GM18499 (cell line): ENCODE measurements at regions not wholly inside any gene's neighbourhood (a gene's known extent, or its start where the extent isn't known, plus 50 kb on each side); places are given as distances from the start of the nearest gene placed in this dataset.
"Not testable (repeated sequence)": the region's sequence is repeated elsewhere in the genome, so short reads cannot be mapped to it uniquely, and the experiment has no call there.

Experiments used
- ATAC-seq: cut with Tn5 transposase; IDR thresholded peaks from one replicate; pipeline ENCODE4 v1.9.1; 2021; ENCODE audit warnings: moderate number of reproducible peaks; ENCODE audit not compliant: insufficient read depth, unreplicated experiment

DNA sequence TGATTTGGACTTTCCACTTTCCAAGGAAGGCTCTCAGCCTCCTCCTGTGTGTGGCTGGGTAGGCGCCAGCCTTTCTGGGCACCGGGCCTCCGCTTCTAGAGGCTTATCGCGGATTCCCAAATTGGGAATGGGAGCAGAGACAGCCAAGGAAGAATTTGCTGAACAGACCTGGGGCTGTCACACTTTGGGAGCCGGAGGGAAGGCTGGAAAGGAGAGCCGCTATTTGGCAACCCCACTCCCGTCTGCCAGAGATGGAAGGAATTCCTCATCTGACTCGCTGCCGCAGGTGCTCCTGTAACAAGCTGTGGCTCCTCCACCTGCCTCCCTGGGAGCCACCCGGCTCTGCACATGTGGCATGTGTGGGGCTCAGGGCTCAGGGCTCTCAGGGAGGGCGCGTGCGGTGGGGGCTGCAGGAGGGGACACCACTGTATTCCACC is 50.8 kb upstream of the ECHDC3 start:
- ATAC-seq, result no peak

DNA sequence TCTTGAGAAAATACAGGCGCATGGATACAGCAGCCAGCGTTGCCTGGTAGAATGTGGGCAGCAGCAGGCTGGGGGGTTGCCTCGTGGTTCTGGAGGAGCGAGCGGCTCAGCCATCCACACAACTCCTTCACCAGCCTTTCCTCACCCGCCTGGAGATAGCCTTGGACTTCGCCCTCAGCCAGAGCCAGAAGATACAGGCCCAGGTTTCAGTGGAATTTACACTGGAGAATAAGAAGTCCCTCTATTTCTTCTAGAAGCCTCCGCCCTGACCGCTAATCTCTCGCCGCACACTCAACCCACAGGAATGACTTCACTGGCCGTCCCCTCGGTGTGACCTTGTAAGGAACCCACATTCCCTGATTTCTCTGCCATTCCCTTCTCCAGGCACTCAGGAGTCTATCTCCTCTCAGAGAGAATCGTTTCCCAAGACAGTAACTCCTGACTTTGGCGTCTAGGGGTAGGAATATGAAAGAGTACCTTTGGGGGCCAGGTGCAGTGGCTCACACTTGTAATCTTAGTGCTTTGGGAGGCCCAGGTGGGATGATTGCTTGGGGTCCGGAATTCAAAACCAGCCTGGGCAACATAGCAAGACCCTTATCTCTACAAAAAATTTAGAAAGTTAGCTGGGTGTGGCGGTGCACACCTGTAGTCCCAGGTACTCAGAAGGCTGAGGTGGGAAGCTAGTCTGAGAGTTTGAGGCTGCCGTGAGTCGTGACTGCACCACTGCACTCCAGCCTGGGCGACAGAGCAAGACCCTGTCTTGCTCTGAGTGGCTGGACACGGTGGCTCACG is 52.0 kb upstream of the ECHDC3 start:
- ATAC-seq, result no peak

DNA sequence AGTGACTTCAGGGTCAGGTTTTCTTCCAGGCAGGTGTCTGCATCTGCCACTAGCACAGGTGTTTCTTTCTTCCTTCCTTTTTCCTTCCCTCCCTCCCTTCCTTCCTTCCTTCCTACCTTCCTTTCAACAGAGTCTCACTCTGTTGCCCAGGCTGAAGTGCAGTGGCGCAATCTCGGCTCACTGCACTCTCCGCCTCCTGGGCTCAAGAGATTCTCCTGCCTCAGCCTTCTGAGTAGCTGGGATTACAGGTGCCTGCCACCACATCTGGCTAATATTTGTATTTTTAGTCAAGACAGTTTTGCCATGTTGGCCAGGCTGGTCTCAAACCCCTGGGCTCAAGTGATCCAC is 53.8 kb upstream of the ECHDC3 start:
- not testable (repeated sequence) for ATAC-seq

DNA sequence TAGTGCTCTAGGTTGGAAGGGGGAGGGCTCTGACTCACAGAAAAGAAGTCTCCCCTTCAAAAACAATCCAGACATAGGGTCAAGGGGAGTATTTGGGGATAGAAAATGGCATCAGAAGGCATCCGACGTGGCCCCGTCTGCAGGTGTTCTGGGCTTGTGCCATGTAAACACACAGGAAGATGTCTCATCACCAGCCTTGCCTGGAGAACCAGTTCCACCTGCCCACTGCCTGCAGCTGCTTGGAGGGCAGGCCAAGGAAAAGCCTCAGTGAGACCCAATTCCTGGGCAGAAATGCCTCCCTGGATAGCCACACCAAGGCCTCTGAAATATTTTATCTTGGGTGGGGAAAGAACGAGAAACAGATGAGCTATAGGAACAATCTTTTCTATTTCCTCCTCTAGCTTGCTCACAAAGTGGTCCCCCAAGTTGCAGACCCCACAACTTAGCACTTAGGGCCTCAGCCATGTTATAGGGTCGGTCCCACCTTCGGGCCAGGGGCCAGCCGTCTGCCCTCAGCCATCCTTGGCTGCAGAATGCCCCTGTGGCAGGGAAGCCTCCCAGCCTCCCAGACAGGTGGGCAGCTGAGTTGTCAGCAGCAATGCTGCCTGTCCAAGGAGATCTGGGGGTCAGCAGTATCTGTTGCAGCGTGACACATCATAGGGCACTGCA is 54.3 kb upstream of the ECHDC3 start:
- no peak for ATAC-seq

DNA sequence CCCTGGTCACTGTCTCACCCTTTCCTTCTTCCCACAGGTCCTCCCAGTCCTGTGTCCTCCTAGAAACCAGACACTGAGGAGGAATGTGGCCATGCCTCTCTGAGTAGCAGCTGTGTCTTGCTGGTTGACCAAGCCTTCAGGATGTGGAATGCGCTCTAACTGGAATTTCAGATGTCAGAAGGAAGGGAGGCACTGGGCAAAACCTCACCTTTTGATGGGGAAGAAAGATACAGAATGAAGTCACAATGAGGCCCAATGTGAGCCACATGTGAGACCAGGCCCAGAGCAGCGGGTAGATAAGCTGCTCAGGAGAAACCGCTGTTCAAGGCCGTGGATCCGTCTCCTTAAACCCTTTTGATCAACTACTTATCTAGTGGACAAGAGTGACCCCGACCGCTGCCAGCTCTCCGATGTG is 54.8 kb upstream of the ECHDC3 start:
- ATAC-seq, result no peak

DNA sequence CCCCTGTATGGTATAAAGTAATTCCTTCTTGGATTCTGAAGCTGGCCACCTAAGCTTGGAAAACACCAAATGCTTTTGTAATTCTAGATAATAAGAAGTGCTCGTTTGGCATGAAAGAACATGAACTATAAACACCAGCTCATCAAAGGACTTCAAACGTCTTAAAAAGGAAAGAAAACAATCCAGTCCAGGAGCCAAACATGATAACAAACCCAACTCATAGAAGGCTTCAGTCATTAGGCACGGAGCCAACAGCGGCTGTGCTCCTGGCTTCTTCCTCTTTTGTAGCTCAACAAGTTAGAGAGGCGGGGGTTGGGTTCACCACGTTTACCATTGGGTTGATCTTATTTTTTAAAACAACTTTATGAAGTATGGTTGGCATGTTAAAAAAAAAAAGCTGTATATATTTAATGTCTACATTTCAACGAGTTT is 56.4 kb upstream of the ECHDC3 start:
- ATAC-seq, result no peak

DNA sequence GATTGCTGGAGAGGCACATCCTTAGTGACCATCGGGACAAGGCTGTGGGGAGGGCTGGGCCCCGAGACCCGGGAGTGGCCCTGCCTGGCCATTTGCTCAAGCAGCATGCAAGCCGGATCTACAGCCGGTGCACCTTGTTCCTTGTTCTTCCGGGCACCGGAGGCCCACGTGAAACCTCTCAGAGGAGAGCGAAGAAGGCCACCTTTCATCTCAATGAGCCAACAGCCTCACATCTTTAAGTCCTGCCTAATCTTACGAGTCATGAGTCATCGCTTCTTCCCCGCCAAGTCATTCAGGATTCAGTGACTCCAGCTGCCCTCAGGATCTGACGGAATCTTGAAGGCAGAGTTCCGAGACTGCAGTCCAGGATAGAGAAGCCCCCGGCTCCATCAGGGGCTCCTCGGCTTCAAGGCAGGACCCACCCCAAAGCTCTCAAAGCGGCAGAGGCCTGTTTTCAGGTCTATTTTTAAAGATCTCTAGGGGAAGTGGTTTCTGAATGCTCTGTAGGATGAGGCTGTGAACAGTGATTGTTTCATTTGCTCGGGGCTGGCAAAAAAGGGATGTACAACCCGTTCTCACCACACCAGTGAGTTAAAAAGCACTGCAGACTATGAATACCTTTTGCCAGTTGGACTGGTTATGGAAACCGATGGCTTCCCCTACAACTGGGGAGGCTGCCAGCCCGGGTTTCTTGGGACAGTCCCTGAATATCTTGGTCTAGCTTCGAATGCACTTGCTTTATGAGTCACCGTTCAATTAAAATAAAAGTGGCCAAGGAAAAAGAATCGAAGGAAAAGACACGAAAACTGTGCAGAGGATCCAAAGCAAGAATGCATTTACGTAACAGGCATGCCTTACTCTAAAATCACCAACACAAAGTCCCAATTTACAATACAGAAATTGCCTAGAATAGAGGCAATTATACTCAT is 57.2 kb upstream of the ECHDC3 start:
- peak; percentile 54 for ATAC-seq

DNA sequence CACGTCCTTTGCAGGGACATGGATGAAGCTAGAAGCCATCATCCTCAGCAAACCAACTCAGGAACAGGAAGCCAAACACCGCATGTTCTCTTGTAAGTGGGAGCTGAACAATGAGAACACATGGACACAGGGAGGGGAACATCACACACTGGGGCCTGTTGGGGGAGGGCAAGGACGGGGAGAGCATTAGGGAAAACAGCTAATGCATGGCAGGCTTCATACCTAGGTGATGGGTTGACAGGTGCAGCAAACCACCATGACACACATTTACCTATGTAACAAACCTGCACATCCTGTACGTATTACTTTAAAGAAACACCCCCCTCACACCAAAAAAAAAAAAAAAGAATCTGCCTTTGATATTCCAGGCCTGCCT is 57.9 kb upstream of the ECHDC3 start:
- ATAC-seq, result peak; percentile 5

DNA sequence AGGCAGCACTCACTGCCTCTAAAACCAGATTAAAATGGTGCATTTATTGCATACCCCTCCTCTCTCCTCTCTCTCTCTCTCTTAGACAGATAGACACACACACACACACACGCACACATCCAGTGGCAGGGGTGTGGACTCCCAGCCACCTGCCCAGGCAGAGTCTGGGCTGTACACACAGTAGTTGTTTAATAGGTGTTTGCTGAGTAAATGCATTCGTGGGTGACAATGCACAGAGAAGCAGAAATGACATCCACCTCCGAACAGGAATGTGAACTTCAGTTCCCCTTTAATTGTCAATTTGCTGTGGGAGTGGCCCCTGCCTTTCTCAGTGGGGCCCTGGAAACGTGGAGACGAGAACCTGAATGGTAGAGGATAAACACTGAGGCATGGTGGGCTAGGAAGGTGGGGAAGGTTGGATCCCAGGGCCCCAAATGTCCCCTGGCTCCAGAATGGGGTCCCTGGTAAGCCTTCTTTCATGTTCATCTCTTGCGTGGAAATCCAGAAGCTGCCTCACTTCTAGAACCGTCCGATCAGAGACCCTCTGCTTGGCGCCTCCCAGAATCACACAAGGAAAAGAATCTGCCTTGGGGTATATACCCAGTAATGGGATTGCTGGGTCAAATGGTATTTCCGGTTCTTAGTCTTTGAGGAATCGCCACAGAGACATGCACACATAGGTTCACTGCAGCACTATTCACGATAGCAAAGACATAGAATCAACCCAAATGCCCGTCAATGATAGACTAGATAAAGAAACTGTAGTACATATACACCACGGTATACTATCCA is 58.5 kb upstream of the ECHDC3 start:
- no peak for ATAC-seq

DNA sequence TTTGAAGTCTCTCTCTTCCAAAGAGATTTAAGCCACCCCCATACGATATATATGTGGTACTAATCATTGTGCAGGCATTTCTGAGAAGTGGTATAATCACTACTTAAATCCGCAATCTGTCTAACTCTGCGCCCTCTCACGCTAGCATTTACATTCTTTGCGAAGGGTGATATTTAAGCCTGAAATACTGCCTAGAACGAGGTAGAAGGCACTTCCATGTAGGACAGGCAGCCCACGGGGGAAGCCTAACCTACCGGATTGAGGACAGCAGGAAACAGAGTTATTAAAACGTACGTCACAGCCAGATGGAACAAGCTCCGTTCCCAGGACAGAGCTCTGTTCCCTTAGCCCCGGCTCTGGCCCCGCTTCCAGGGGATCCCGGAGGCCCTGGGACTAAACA is 59.3 kb upstream of the ECHDC3 start:
- no peak for ATAC-seq

DNA sequence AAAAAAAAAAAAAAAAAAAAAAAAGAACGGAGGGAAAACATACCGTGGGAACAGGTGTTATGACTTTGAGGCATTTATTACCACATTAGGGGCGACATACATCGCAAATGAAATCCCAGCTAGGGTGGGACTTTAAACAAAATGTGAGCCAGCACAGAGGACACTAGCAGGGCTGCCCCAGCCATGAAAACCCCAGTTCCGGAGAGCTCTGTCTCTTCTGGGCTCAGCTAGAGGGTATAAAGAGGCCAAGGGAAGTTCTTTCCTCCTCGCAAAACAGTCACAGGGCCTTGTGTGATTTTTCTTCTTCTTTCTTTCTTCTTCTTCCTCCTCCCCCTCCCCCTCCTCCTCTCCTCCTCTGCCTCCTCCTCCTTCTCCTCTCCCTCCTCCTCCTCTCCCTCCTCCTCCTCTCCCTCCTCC is 59.9 kb upstream of the ECHDC3 start:
- no peak for ATAC-seq

DNA sequence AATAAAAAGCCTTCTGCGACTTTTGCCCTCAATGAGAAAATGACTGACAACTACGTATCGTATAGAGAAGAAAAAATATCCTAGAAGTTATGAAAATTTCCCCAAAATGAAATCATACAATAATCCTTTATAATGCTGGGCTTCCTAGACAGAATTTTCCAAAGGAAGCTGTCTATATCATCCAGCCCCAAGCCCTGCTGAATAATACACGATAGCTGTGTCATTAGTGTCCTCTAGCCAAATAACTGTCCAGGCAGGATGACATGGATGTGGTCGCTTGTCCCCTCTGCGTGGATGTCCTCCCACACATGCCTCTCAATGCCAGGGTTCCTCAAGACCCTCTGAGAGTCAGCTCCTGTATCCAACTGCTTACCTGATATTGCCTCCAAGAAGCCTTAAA is 61.7 kb upstream of the ECHDC3 start:
- ATAC-seq, result no peak

DNA sequence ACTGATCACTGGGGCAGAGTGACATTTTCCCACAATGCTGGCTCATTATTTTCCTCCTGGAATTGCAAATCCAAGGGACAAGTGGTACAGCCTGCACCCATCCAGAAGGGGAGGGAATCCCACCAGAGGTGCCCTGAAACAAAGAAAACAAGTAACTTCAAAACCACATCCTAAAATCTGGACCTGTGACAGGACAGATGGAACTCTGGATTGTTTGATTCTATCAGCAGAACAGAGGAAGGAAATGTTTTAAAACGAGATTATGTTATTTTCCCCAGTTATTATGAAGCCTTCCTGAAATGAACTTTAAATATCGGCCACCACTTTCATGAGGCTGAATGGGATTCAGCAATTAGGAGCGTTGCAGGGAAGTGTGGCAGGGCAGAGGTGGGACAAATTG is 62.2 kb upstream of the ECHDC3 start:
- no peak for ATAC-seq

DNA sequence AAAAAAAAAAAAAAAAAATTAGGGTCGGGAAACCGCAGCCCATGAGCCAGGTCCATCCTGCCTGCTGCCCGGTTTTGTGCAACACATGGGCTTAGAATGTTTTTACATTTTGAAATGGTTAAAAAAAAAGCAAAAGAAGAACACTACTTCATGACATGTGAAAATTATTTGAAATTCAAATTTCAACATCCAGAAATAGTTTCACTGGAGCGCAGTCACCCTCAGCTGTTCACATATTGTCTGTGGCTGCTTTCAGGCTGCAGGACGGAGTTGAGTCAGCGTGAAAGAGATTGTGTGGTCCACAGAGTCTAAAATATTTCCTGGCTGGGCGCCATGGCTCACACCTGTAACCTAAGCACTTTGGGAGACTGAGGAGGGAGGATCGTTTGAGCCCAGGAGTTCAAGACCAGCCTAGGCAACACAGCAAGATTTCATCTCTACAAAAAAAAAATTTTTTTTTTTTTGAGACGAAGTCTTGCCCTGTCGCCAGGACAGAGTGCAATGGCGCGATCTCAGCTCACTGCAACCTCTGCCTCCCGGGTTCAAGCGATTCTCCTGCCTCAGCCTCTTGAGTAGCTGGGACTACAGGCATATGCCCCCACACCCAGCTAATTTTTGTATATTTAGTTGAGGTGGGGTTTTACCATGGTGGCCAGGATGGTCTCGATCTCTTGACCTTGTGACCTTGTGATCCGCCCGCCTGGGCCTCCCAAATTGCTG is 63.9 kb upstream of the ECHDC3 start:
- peak; percentile 85 for ATAC-seq

DNA sequence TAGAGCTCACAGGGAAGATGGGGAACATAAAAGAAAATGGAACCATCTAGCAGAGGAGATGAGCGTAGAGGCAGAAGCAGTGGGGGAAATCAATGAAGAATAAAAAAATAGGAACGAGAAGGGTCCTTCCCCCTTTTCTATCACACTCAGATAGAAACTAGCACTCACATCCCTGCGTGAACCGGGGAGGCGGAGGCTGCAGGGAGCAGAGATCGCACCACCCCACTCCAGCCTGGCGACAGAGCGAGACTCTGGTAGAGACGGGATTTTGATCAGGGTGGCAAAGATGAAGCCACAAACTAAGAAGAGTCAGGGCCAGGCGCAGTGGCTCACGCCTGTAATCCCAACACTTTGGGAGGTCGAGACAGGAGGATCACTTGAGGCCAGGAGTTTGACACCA is 64.7 kb upstream of the ECHDC3 start:
- ATAC-seq, result no peak

DNA sequence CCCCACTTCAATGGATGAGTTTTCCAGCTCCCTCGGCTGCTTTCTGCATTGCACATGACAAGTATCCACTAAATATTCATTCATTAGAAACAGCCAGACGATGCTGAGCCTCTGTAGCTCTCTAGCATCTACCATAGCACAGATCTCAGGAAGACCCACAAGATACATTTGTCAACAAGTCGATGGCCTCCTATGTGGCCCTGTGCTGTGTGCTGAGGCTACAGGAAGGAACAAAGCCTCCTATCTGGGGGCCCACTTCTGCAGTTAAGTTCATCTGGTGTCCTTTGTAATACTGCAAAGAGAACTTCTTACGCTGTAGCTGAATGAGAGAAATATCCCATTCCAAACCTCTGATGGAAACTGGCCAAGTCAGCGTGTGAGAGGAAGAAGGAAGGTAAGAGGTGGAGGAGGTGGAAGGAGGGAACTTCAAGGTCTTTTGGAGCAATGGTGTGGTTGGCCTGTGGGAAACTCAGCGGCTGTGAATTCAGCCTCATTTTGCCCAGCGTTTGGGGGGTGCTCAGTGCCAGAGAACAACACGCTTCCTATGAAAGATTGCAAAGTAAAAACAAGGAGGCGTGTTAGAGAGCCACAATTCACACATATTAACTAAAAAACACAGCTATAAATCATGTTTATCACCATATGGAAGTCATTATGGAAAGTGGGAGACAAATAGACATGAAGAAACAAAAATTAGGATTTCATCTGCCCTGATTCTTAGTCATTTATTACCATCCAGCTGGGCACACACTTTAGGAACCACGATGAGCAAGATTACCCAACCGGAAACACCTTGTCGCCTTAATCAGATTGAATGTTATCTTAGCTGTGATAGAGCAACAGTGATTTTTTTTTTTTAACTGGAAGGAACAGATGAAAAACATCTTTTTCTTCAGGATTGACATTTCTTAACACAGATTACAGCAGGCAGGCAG is 62.2 kb upstream of the USP6NL start:
- ATAC-seq, result no peak

DNA sequence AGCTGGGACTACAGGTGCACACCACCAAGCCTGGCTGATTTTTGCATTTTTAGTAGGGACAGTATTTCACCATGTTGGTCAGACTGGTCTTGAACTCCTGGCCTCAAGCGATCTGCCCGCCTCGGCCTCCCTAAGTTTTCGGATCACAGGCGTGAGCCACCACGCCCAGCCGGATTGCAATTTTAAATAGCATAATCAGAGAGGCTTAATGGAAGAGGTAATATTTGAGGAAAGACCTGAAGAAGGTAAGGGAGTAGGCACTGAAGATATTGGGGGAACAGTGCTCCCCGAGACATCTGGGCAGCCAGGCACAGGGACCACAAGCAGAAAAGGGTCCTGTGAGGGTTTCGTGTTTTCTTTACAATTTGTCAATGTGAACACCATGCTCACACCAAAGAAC is 61.4 kb upstream of the USP6NL start:
- no peak for ATAC-seq

DNA sequence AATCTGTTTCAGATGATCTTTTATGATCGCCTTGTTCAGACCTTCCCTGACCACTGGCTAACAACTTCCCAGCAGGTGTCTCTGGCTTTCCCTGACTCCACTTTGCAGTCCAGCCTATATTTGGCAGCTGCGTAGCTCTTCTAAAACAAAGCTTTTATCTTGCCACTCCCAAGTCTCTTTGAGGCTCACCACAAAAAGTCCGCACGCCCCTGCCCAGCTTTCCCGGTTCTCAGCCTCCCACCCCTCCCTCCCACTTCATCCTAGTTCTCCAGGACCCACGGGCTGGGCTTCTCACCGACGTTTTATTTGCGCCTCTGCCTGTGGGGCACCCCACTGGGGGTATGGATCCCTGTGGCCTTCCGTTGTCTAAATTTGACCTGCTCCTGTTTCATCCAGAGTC is 58.9 kb upstream of the USP6NL start:
- no peak for ATAC-seq
